ENCODE measurements at regions not wholly inside any gene's neighbourhood (a gene's known extent, or its start where the extent isn't known, plus 50 kb on each side); places are given as distances from the start of the nearest gene placed in this dataset.

- Histone ChIP-seq H3F3A (replicated peaks; ENCODE audit: insufficient read depth) (no peaks in the 10 kb centered on the region), H3K9me3 (no peaks in the 10 kb centered on the region), H3K27me3 (ENCODE audit: insufficient read depth) (no peaks in the 10 kb centered on the region), H3K36me3 (replicated peaks in 1 of 2; ENCODE audit: control insufficient read depth in 1 of 2, insufficient read depth in 2 of 2, low read length in 1 of 2) (no peaks in the 10 kb centered on the region), H3K9ac (no peak overlapping the region), H2AFZ (ENCODE audit: low read depth) (no peak overlapping the region), H3K4me2 (no peak overlapping the region), H4K20me1 (ENCODE audit: insufficient read depth) (no peaks in the 10 kb centered on the region), H3K4me3 (ENCODE audit: low read depth in 2 of 2, low read length in 1 of 2) (no peak overlapping the region), H3K9me2 (no peaks in the 10 kb centered on the region), H3K79me2 (ENCODE audit: insufficient read depth) (no peaks in the 10 kb centered on the region), H3K4me1 (ENCODE audit: control insufficient read depth in 1 of 2, insufficient read depth in 2 of 2, low read depth in 1 of 2, low read length in 1 of 2) (no peaks in the 10 kb centered on the region), H3K27ac (ENCODE audit: low read depth in 2 of 2, low read length in 1 of 2) (no peak overlapping the region)
- ChIA-PET POLR2A (no interaction called here), CTCF (no interaction called here)
- DNase-seq = no peak
- TF ChIP-seq PBX3 (IDR thresholded peaks at IDR 0.05) = no peak
- no peak for TF ChIP-seq YY1 (IDR thresholded peaks at IDR 0.05; ENCODE audit: low read depth)
- no peak for TF ChIP-seq GATA2 (CRISPR knock-in tag; IDR thresholded peaks at IDR 0.05)
- TF ChIP-seq, protein P1, sequence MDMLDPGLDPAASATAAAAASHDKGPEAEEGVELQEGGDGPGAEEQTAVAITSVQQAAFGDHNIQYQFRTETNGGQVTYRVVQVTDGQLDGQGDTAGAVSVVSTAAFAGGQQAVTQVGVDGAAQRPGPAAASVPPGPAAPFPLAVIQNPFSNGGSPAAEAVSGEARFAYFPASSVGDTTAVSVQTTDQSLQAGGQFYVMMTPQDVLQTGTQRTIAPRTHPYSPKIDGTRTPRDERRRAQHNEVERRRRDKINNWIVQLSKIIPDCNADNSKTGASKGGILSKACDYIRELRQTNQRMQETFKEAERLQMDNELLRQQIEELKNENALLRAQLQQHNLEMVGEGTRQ (IDR thresholded peaks at IDR 0.05; ENCODE audit: borderline replicate concordance, low read depth, low read length) = no peak
- no peak for TF ChIP-seq RXRA (IDR thresholded peaks at IDR 0.05; ENCODE audit: borderline replicate concordance, low read depth)
- TF ChIP-seq IRF3 (IDR thresholded peaks at IDR 0.05; ENCODE audit: low read depth, low read length) = no peak
- no peak for TF ChIP-seq SMC3 (IDR thresholded peaks at IDR 0.05; ENCODE audit: low read depth, low read length)
These were observed 250.0 kb upstream of the PLEKHG7 start for GRCh38 chr12:92452763-92453162.

DNA sequence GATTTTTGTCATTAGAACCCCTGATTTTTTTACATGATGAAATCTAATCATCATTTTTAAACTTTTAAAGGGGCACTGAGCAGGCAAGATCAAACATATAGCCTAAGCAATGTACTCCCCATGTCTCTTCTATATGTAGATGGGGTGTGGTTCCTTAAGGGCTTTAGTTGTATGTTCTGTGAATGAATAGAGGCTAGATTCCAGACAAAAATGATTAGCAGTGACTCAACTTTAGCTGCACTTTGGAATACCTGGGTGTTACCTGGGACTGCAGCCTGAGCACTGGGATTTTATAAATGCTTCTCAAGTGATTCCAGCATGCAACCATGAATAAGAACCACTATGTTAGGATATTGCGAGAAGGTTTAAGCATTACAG, 256.7 kb upstream of the PLEKHG7 start:
- ChIA-PET CTCF (interaction anchor here (0.8 kb wide), 1 partner anchor 32 kb away, joined by 3 read pairs; no protein-coding TSS in a partner anchor), POLR2A (no interaction called here)

More for the DNA sequence above, 256.7 kb upstream of the PLEKHG7 start:
- Histone ChIP-seq H3K9me3 (no peaks in the 10 kb centered on the region), H3K36me3 (replicated peaks in 1 of 2; ENCODE audit: control insufficient read depth in 1 of 2, insufficient read depth in 2 of 2, low read length in 1 of 2) (no peaks in the 10 kb centered on the region), H3K4me3 (ENCODE audit: low read depth in 2 of 2, low read length in 1 of 2) (no peak overlapping the region), H4K20me1 (ENCODE audit: insufficient read depth) (no peaks in the 10 kb centered on the region), H3K79me2 (ENCODE audit: insufficient read depth) (no peaks in the 10 kb centered on the region), H3K27ac (ENCODE audit: low read depth in 2 of 2, low read length in 1 of 2) (no peak overlapping the region), H3K4me1 (ENCODE audit: control insufficient read depth in 1 of 2, insufficient read depth in 2 of 2, low read depth in 1 of 2, low read length in 1 of 2) (no peaks in the 10 kb centered on the region), H3K4me2 (no peak overlapping the region), H3K9ac (no peak overlapping the region), H3F3A (replicated peaks; ENCODE audit: insufficient read depth) (no peaks in the 10 kb centered on the region), H3K27me3 (ENCODE audit: insufficient read depth) (no peaks in the 10 kb centered on the region), H2AFZ (ENCODE audit: low read depth) (no peak overlapping the region), H3K9me2 (no peaks in the 10 kb centered on the region)
- no peak for DNase-seq
- 69% methylated on average over 1 of the region's 1 CpG for WGBS (ENCODE audit: low lambda C conversion rate)
- TF ChIP-seq YY1 (IDR thresholded peaks at IDR 0.05; ENCODE audit: low read depth) (no peak), CTCF (IDR thresholded peaks at IDR 0.05) (no peak), TEAD4 (IDR thresholded peaks at IDR 0.05; ENCODE audit: borderline replicate concordance, insufficient read depth) (no peak), EZH2phosphoT487 (IDR thresholded peaks at IDR 0.05; ENCODE audit: borderline replicate concordance, low read depth) (no peak), ELF1 (IDR thresholded peaks at IDR 0.05) (no peak)
